ENCODE measurements at regions not wholly inside any gene's neighbourhood (a gene's known extent, or its start where the extent isn't known, plus 50 kb on each side); places are given as distances from the start of the nearest gene placed in this dataset.
"Not testable (repeated sequence)": the region's sequence is repeated elsewhere in the genome, so short reads cannot be mapped to it uniquely, and the experiment has no call there.

- no peak for DNase-seq
These were observed 636.0 kb upstream of the TBL1XR1 start for GRCh38 chr3:177833332-177833731.

GRCh38 chr3:177835008-177835407 lies 637.7 kb upstream of the TBL1XR1 start:
- no peak for DNase-seq

GRCh38 chr3:177835917-177836316 lies 638.6 kb upstream of the TBL1XR1 start:
- DNase-seq, result no peak

GRCh38 chr3:177836671-177837070 lies 639.4 kb upstream of the TBL1XR1 start:
- no peak for DNase-seq

- DNase-seq, result no peak
These were observed 640.8 kb upstream of the TBL1XR1 start for GRCh38 chr3:177837951-177838655.

- no peak for DNase-seq
These were observed 641.6 kb upstream of the TBL1XR1 start for GRCh38 chr3:177838766-177839350.

GRCh38 chr3:177842302-177842701 lies 645.0 kb upstream of the TBL1XR1 start:
- DNase-seq, result no peak

GRCh38 chr3:177842743-177843734 lies 645.8 kb upstream of the TBL1XR1 start:
- DNase-seq, result no peak

GRCh38 chr3:177852001-177852807 lies 654.9 kb upstream of the TBL1XR1 start:
- no peak for DNase-seq

GRCh38 chr3:177855021-177855420 lies 657.7 kb upstream of the TBL1XR1 start:
- DNase-seq, result no peak

- DNase-seq, result no peak
These were observed 662.9 kb upstream of the TBL1XR1 start for GRCh38 chr3:177860184-177860583.

GRCh38 chr3:177862962-177863491 lies 665.7 kb upstream of the TBL1XR1 start:
- no peak for DNase-seq

GRCh38 chr3:177871267-177871666 lies 665.0 kb upstream of the KCNMB2 start:
- DNase-seq, result not testable (repeated sequence)

GRCh38 chr3:177878192-177878591 lies 658.0 kb upstream of the KCNMB2 start:
- DNase-seq, result no peak

- DNase-seq, result no peak
These were observed 657.3 kb upstream of the KCNMB2 start for GRCh38 chr3:177878957-177879356.

- DNase-seq, result no peak
These were observed 654.9 kb upstream of the KCNMB2 start for GRCh38 chr3:177881351-177881750.

- DNase-seq, result no peak
These were observed 654.0 kb upstream of the KCNMB2 start for GRCh38 chr3:177882124-177882648.

GRCh38 chr3:177883091-177883490 lies 653.1 kb upstream of the KCNMB2 start:
- DNase-seq, result no peak

GRCh38 chr3:177883957-177884356 lies 652.3 kb upstream of the KCNMB2 start:
- no peak for DNase-seq

- DNase-seq, result no peak
These were observed 651.2 kb upstream of the KCNMB2 start for GRCh38 chr3:177885063-177885462.

- no peak for DNase-seq
These were observed 649.7 kb upstream of the KCNMB2 start for GRCh38 chr3:177886501-177886900.

GRCh38 chr3:177887475-177887874 lies 648.8 kb upstream of the KCNMB2 start:
- no peak for DNase-seq

Measured in activated CD4-positive, alpha-beta T cell treated with anti-CD3 and anti-CD28 coated beads for 4 hours (primary cell).